Tibial artery (tissue), 4 donors: ENCODE measurements at regions not wholly inside any gene's neighbourhood (a gene's known extent, or its start where the extent isn't known, plus 50 kb on each side); places are given as distances from the start of the nearest gene placed in this dataset.

Source experiments
- DNase-seq, 2 donors: peaks; one replicate each; pipeline ENCODE4 v3.0.0-alpha.2; 2019
- H3K27ac ChIP-seq, 2 donors: fragments of 200-600 bp; sonication (generic) in 1 of 2; 1 replicate in 1 of 2; 2 replicates in 1 of 2; pipeline ENCODE4 v1.5.1; 2018 to 2019; ENCODE audit warnings: mild to moderate bottlenecking in 1 of 2
- H3K27me3 ChIP-seq, 2 donors: fragments of 200-600 bp; sonication (generic) in 1 of 2; one replicate each; pipeline versions ENCODE4 v1.5.1 to v1.6.0; 2016 to 2019
- H3K36me3 ChIP-seq, 3 donors: fragments of 200-600 bp; sonication (generic) in 2 of 3; one replicate each; pipeline ENCODE4 v1.5.1; 2016 to 2019; ENCODE audit warnings: mild to moderate bottlenecking in 2 of 3
- H3K4me1 ChIP-seq, 4 donors: fragments of 200-600 bp; sonication (generic) in 2 of 4; 1 replicate in 3 of 4; 2 replicates in 1 of 4; pipeline ENCODE4 v1.5.1; 2016 to 2019
- H3K4me3 ChIP-seq, 2 donors: fragments of 200-600 bp; sonication (generic) in 1 of 2; 1 replicate in 1 of 2; 2 replicates in 1 of 2; pipeline ENCODE4 v1.5.1; 2018 to 2019; ENCODE audit warnings: mild to moderate bottlenecking in 2 of 2
- H3K9me3 ChIP-seq, 3 donors: fragments of 200-600 bp; sonication (generic) in 1 of 3; one replicate each; pipeline ENCODE4 v1.5.1; 2016 to 2019
- CTCF ChIP-seq, 2 experiments: fragments of 200-600 bp in 1 of 2; fragments of 450-650 bp in 1 of 2; IDR thresholded peaks; one replicate each; pipeline ENCODE4 v1.5.1; 2017 to 2019; ENCODE audit warnings: antibody characterized with exemption in 2 of 2, mild to moderate bottlenecking in 1 of 2, moderate library complexity in 1 of 2
- intact Hi-C: fragments of 100-400 bp; cut with DNase I; formaldehyde crosslinking; loops from one replicate; pipeline ENCODE4 v1.15.0; 2023; ENCODE audit warnings: low total_unique reads

- intact Hi-C loops, result no loop called here
- no peak overlapping the region for H3K27ac ChIP-seq
- peaks cover 0 to 5% (median 0%) of the 10 kb centered on the region in 3 donors for H3K9me3 ChIP-seq
- TF ChIP-seq CTCF (IDR thresholded peaks at IDR 0.05), result no peak
- H3K27me3 ChIP-seq, result no peaks in the 10 kb centered on the region
- peaks cover 0 to 7% (median 0%) of the 10 kb centered on the region in 4 donors for H3K4me1 ChIP-seq
- DNase-seq, result peak in 1 of 2 donors; percentile 36
- no peaks in the 10 kb centered on the region for H3K36me3 ChIP-seq
- H3K4me3 ChIP-seq, result no peak overlapping the region
These were observed 466.7 kb downstream of the NFIB start for GRCh38 chr9:13847270-13847669.

GRCh38 chr9:13845460-13845859 lies 468.5 kb downstream of the NFIB start:
- Histone ChIP-seq H3K4me3 (no peak overlapping the region), H3K27ac (no peak overlapping the region), H3K4me1 (peaks cover 0 to 10% (median 0%) of the 10 kb centered on the region in 4 donors), H3K36me3 (no peaks in the 10 kb centered on the region), H3K27me3 (no peaks in the 10 kb centered on the region), H3K9me3 (peaks cover 0 to 5% (median 0%) of the 10 kb centered on the region in 3 donors)
- intact Hi-C loops, result no loop called here
- no peak for TF ChIP-seq CTCF (IDR thresholded peaks at IDR 0.05)
- no peak for DNase-seq

GRCh38 chr9:13841746-13842462 lies 472.0 kb downstream of the NFIB start:
- H3K9me3 ChIP-seq, result peaks cover 0 to 5% (median 0%) of the 10 kb centered on the region in 3 donors
- H3K36me3 ChIP-seq, result no peaks in the 10 kb centered on the region
- intact Hi-C loops, result no loop called here
- H3K4me1 ChIP-seq, result peaks cover 0 to 3% (median 0%) of the 10 kb centered on the region in 4 donors
- H3K4me3 ChIP-seq, result no peak overlapping the region
- TF ChIP-seq CTCF (IDR thresholded peaks at IDR 0.05), result no peak
- no peaks in the 10 kb centered on the region for H3K27me3 ChIP-seq
- DNase-seq, result no peak
- H3K27ac ChIP-seq, result no peak overlapping the region

DNA sequence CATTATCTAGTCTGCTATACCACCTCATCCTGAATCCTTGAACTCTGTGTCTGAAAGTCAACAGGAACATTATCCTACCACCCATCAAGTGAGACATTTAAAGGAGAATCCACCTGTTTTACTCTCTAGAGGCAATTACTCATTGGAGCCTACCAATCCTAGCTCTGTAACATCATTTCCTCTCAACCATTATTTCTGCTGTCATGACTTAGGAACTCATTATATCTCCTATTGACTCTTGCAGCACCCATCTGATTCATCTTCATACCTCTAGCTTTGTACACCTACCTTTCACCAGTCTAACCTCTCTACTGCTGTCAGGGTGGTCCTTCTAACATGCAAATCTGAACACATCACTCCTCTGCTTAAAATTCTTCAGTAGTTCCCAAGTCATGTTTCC lies 481.5 kb downstream of the NFIB start:
- Histone ChIP-seq H3K36me3 (no peaks in the 10 kb centered on the region), H3K27me3 (no peaks in the 10 kb centered on the region), H3K9me3 (peaks cover 0 to 13% (median 0%) of the 10 kb centered on the region in 3 donors), H3K4me3 (no peak overlapping the region), H3K4me1 (no peaks in the 10 kb centered on the region), H3K27ac (no peak overlapping the region)
- no peak for DNase-seq
- intact Hi-C loops, result no loop called here
- no peak for TF ChIP-seq CTCF (IDR thresholded peaks at IDR 0.05)

GRCh38 chr9:13823026-13823425 lies 490.9 kb downstream of the NFIB start:
- H3K27me3 ChIP-seq, result no peaks in the 10 kb centered on the region
- intact Hi-C loops, result no loop called here
- H3K9me3 ChIP-seq, result no peaks in the 10 kb centered on the region
- H3K4me1 ChIP-seq, result no peaks in the 10 kb centered on the region
- no peak overlapping the region for H3K4me3 ChIP-seq
- no peak for DNase-seq
- no peak for TF ChIP-seq CTCF (IDR thresholded peaks at IDR 0.05)
- no peaks in the 10 kb centered on the region for H3K36me3 ChIP-seq
- no peak overlapping the region for H3K27ac ChIP-seq
